ENCODE measurements at regions not wholly inside any gene's neighbourhood (a gene's known extent, or its start where the extent isn't known, plus 50 kb on each side); places are given as distances from the start of the nearest gene placed in this dataset.

DNA sequence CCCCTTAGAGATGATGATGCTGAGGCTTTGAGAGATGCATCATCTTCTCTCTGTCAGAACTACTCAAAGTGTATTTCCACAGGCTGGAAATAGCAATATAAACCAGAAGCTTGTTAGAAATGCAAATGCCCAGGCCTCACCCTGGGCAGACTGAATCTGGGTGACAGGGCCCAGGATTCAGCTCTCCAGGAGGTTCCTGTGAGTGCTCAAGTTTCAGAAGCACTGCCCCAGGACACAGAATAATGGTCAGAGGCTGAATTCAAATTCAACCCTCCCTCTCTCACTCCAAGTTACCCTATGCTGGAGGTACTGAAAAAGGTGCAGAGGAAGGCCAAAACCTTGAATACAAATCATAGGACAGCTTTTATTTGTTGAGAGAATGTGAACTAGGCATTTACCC, 98.5 kb upstream of the NGF start:
- Histone ChIP-seq H2BK12ac (ENCODE audit: low read length in 2 of 2) (no peak overlapping the region), H3K4ac (ENCODE audit: low read depth in 1 of 2, low read length in 2 of 2) (no peak overlapping the region), H2BK15ac (ENCODE audit: low read depth, poor library complexity, severe bottlenecking) (no peak overlapping the region), H2AK5ac (ENCODE audit: low read length, severe bottlenecking) (no peak overlapping the region), H3K27ac (ENCODE audit: low read length, poor library complexity, severe bottlenecking) (no peak overlapping the region), H2AFZ (ENCODE audit: low read depth, low read length) (no peak overlapping the region), H3K79me1 (replicated peaks; ENCODE audit: low read length, poor library complexity, severe bottlenecking) (no peaks in the 10 kb centered on the region), H3K14ac (ENCODE audit: low read length in 2 of 2) (no peak overlapping the region), H3K18ac (ENCODE audit: low read depth in 1 of 2, low read length in 2 of 2) (no peak overlapping the region), H3K4me1 (ENCODE audit: control insufficient read depth, insufficient read depth, low read depth, low read length) (no peaks in the 10 kb centered on the region), H3K36me3 (ENCODE audit: control insufficient read depth in 1 of 2, insufficient read depth in 2 of 2, low read depth in 1 of 2, low read length in 2 of 2) (no peaks in the 10 kb centered on the region), H3K9ac (ENCODE audit: low read length) (no peak overlapping the region), H4K91ac (ENCODE audit: low read length) (no peak overlapping the region), H2BK120ac (ENCODE audit: low read depth, low read length) (no peak overlapping the region), H3K4me3 (ENCODE audit: insufficient read depth in 1 of 2, low read depth in 1 of 2, low read length in 2 of 2) (no peak overlapping the region), H3K23ac (ENCODE audit: low read length in 2 of 2) (no peak overlapping the region), H3K4me2 (ENCODE audit: low read length, poor library complexity, severe bottlenecking) (no peak overlapping the region), H4K8ac (ENCODE audit: low read length) (no peak overlapping the region), H2BK5ac (ENCODE audit: low read depth, low read length, poor library complexity, severe bottlenecking) (no peak overlapping the region), H3K9me3 (ENCODE audit: control insufficient read depth, low read length) (no peaks in the 10 kb centered on the region), H3K27me3 (ENCODE audit: control insufficient read depth in 1 of 2, insufficient read depth in 1 of 2, low read length in 2 of 2) (no peaks in the 10 kb centered on the region)
- DNase-seq: no peak

DNA sequence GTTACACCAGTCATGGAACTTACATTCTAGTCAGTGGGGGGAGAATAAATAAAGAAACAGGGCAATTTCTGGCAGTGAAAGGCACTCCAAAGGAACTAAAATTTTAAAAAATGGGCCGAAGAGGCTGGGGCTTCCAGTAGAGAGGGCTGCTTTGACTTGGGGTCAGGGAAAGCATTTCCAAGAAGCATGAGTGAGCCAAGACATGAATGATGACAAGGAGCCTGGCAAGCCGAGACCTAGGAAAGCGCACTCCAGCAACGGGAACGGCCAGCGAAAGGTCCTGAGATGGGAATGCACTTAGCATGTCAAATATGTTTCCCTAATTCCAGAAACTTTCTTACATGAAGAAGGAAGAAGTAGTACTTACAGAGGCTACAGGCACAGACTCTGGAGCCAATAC, 95.4 kb upstream of the NGF start:
- H2BK15ac ChIP-seq (ENCODE audit: low read depth, poor library complexity, severe bottlenecking): no peak overlapping the region
- no peaks in the 10 kb centered on the region for H3K27me3 ChIP-seq (ENCODE audit: control insufficient read depth in 1 of 2, insufficient read depth in 1 of 2, low read length in 2 of 2)
- H3K14ac ChIP-seq (ENCODE audit: low read length in 2 of 2): no peak overlapping the region
- 96% methylated on average over 6 of the region's 6 CpGs for WGBS
- no peak overlapping the region for H3K23ac ChIP-seq (ENCODE audit: low read length in 2 of 2)
- H2BK12ac ChIP-seq (ENCODE audit: low read length in 2 of 2): no peak overlapping the region
- H2AFZ ChIP-seq (ENCODE audit: low read depth, low read length): no peak overlapping the region
- H2BK5ac ChIP-seq (ENCODE audit: low read depth, low read length, poor library complexity, severe bottlenecking): no peak overlapping the region
- H3K27ac ChIP-seq (ENCODE audit: low read length, poor library complexity, severe bottlenecking): no peak overlapping the region
- H3K4me1 ChIP-seq (ENCODE audit: control insufficient read depth, insufficient read depth, low read depth, low read length): no peaks in the 10 kb centered on the region
- H3K79me1 ChIP-seq (replicated peaks; ENCODE audit: low read length, poor library complexity, severe bottlenecking): no peaks in the 10 kb centered on the region
- no peak overlapping the region for H4K91ac ChIP-seq (ENCODE audit: low read length)
- H4K8ac ChIP-seq (ENCODE audit: low read length): no peak overlapping the region
- H3K9me3 ChIP-seq (ENCODE audit: control insufficient read depth, low read length): no peaks in the 10 kb centered on the region
- no peak overlapping the region for H3K4me3 ChIP-seq (ENCODE audit: insufficient read depth in 1 of 2, low read depth in 1 of 2, low read length in 2 of 2)
- no peak overlapping the region for H2AK5ac ChIP-seq (ENCODE audit: low read length, severe bottlenecking)
- no peak overlapping the region for H3K18ac ChIP-seq (ENCODE audit: low read depth in 1 of 2, low read length in 2 of 2)
- H3K9ac ChIP-seq (ENCODE audit: low read length): no peak overlapping the region
- no peaks in the 10 kb centered on the region for H3K36me3 ChIP-seq (ENCODE audit: control insufficient read depth in 1 of 2, insufficient read depth in 2 of 2, low read depth in 1 of 2, low read length in 2 of 2)
- H2BK120ac ChIP-seq (ENCODE audit: low read depth, low read length): no peak overlapping the region
- no peak for DNase-seq
- H3K4ac ChIP-seq (ENCODE audit: low read depth in 1 of 2, low read length in 2 of 2): no peak overlapping the region
- H3K4me2 ChIP-seq (ENCODE audit: low read length, poor library complexity, severe bottlenecking): no peak overlapping the region

DNA sequence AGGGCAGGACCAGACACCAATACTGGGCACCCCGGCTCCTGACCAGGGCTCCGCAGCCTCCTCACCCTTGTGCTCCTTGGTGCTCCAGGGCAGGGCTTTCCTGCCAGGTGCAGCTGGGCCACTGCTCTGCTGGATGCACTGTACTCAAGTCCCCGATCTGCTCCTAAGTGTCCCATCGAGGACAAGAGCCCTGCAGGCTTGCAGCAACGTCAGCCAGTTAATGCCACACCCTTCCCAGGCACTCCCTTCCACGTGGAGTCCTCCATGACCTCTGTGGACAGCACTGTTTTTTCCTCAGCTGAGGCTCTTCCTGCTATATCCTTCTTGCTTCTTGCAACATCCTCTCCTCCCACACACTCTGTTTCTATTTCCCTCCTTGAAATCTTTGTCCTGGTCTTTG, 94.0 kb upstream of the NGF start:
- Histone ChIP-seq H4K8ac (ENCODE audit: low read length) (peak overlapping the region; percentile 1), H2BK5ac (ENCODE audit: low read depth, low read length, poor library complexity, severe bottlenecking) (no peak overlapping the region), H3K27ac (ENCODE audit: low read length, poor library complexity, severe bottlenecking) (no peak overlapping the region), H2BK12ac (ENCODE audit: low read length in 2 of 2) (peak overlapping the region in 1 of 2 experiments; percentile 1), H3K9me3 (ENCODE audit: control insufficient read depth, low read length) (no peaks in the 10 kb centered on the region), H3K79me1 (replicated peaks; ENCODE audit: low read length, poor library complexity, severe bottlenecking) (no peaks in the 10 kb centered on the region), H3K36me3 (ENCODE audit: control insufficient read depth in 1 of 2, insufficient read depth in 2 of 2, low read depth in 1 of 2, low read length in 2 of 2) (no peaks in the 10 kb centered on the region), H2AFZ (ENCODE audit: low read depth, low read length) (no peak overlapping the region), H3K27me3 (ENCODE audit: control insufficient read depth in 1 of 2, insufficient read depth in 1 of 2, low read length in 2 of 2) (no peaks in the 10 kb centered on the region), H3K4me1 (ENCODE audit: control insufficient read depth, insufficient read depth, low read depth, low read length) (no peaks in the 10 kb centered on the region), H3K23ac (ENCODE audit: low read length in 2 of 2) (no peak overlapping the region), H3K9ac (ENCODE audit: low read length) (no peak overlapping the region), H3K4ac (ENCODE audit: low read depth in 1 of 2, low read length in 2 of 2) (no peak overlapping the region), H3K18ac (ENCODE audit: low read depth in 1 of 2, low read length in 2 of 2) (no peak overlapping the region), H4K91ac (ENCODE audit: low read length) (peak overlapping the region; percentile 20), H3K14ac (ENCODE audit: low read length in 2 of 2) (no peak overlapping the region), H2BK120ac (ENCODE audit: low read depth, low read length) (no peak overlapping the region), H3K4me3 (ENCODE audit: insufficient read depth in 1 of 2, low read depth in 1 of 2, low read length in 2 of 2) (no peak overlapping the region), H2BK15ac (ENCODE audit: low read depth, poor library complexity, severe bottlenecking) (no peak overlapping the region), H2AK5ac (ENCODE audit: low read length, severe bottlenecking) (no peak overlapping the region), H3K4me2 (ENCODE audit: low read length, poor library complexity, severe bottlenecking) (no peak overlapping the region)
- DNase-seq: peak; percentile 42
- 71% methylated on average over 6 of the region's 6 CpGs for WGBS

DNA sequence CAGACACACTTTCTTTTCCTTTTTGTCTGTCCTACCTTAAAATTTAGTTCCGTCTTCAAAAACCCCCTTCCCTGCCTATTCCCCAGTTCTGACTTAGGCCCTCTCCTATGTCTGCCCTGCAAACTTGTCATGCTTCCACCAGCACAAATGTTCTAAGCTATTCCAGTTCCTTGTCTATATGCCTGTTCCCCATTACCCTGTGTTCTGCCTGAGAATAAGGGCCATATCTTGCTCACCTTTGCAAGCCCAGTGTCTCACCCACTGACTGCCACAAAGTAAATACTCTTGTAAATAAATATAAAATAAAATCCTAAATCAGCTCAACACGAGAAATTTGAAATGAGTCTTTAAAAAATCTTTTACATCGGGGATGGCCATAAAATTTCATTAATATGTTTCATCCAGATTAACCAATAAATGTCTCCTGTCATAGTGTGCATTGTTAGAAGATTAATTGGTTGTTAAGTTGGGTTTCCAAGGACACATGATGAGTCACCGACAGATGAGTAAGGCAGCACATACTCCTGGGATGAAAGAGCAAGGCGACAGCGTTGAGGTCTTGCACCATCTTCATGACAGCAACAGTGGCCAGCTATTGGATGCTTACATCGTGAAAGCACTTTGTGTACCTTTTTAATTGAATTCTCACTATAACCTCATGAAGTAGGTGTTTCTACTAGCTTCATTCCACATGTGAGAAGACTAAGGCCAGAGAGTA, 92.6 kb upstream of the NGF start:
- H2AFZ ChIP-seq (ENCODE audit: low read depth, low read length): no peak overlapping the region
- no peak overlapping the region for H3K18ac ChIP-seq (ENCODE audit: low read depth in 1 of 2, low read length in 2 of 2)
- peak overlapping the region; percentile 76 for H3K9ac ChIP-seq (ENCODE audit: low read length)
- H3K4me2 ChIP-seq (ENCODE audit: low read length, poor library complexity, severe bottlenecking): no peak overlapping the region
- H4K91ac ChIP-seq (ENCODE audit: low read length): no peak overlapping the region
- H3K23ac ChIP-seq (ENCODE audit: low read length in 2 of 2): no peak overlapping the region
- H3K4me3 ChIP-seq (ENCODE audit: insufficient read depth in 1 of 2, low read depth in 1 of 2, low read length in 2 of 2): no peak overlapping the region
- H3K27me3 ChIP-seq (ENCODE audit: control insufficient read depth in 1 of 2, insufficient read depth in 1 of 2, low read length in 2 of 2): no peaks in the 10 kb centered on the region
- H2BK120ac ChIP-seq (ENCODE audit: low read depth, low read length): no peak overlapping the region
- H2BK15ac ChIP-seq (ENCODE audit: low read depth, poor library complexity, severe bottlenecking): no peak overlapping the region
- H3K79me1 ChIP-seq (replicated peaks; ENCODE audit: low read length, poor library complexity, severe bottlenecking): no peaks in the 10 kb centered on the region
- H3K36me3 ChIP-seq (ENCODE audit: control insufficient read depth in 1 of 2, insufficient read depth in 2 of 2, low read depth in 1 of 2, low read length in 2 of 2): no peaks in the 10 kb centered on the region
- H3K9me3 ChIP-seq (ENCODE audit: control insufficient read depth, low read length): no peaks in the 10 kb centered on the region
- H2BK12ac ChIP-seq (ENCODE audit: low read length in 2 of 2): no peak overlapping the region
- no peak overlapping the region for H3K14ac ChIP-seq (ENCODE audit: low read length in 2 of 2)
- no peak overlapping the region for H3K27ac ChIP-seq (ENCODE audit: low read length, poor library complexity, severe bottlenecking)
- no peak overlapping the region for H3K4ac ChIP-seq (ENCODE audit: low read depth in 1 of 2, low read length in 2 of 2)
- WGBS: 24% methylated on average over 4 of the region's 7 CpGs
- DNase-seq: peak; percentile 94
- no peak overlapping the region for H4K8ac ChIP-seq (ENCODE audit: low read length)
- no peak overlapping the region for H2AK5ac ChIP-seq (ENCODE audit: low read length, severe bottlenecking)
- H2BK5ac ChIP-seq (ENCODE audit: low read depth, low read length, poor library complexity, severe bottlenecking): no peak overlapping the region
- peaks cover 5% of the 10 kb centered on the region for H3K4me1 ChIP-seq (ENCODE audit: control insufficient read depth, insufficient read depth, low read depth, low read length)

Measured in mesenchymal stem cell (in vitro differentiated cells and primary cell).